ENCODE measurements at regions not wholly inside any gene's neighbourhood (a gene's known extent, or its start where the extent isn't known, plus 50 kb on each side); places are given as distances from the start of the nearest gene placed in this dataset.

GRCh38 chr12:70080566-70080965 lies 162.7 kb upstream of the CNOT2 start:
- TF ChIP-seq CTCF (conservative IDR thresholded peaks at IDR 0.05 in 1 of 2, IDR thresholded peaks at IDR 0.05 in 1 of 2; ENCODE audit: extremely low read depth in 1 of 2, insufficient read depth in 1 of 2, low read depth in 1 of 2, low read length in 2 of 2) (no peak), EZH2 (IDR thresholded peaks at IDR 0.05; ENCODE audit: borderline replicate concordance, low read length) (no peak)
